ENCODE measurements at regions not wholly inside any gene's neighbourhood (a gene's known extent, or its start where the extent isn't known, plus 50 kb on each side); places are given as distances from the start of the nearest gene placed in this dataset.

DNA sequence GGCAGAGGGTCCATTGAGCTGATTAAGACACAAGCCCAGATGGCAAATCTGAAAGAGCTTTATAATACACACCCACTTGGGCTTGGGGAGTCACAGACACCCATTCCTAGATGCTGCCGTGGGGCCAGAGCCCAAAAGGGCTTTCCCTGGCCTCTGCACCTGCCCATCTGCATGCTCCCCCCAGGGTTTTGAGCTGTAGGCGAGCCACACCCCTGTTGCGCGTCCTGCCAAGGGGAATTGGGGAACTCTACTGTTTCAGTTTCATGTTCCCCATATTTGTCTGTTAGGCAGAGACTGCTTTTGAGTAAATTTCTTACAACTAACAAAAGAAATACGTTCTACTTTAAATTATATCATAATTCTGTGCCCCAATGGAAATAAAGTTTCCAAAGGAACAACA, 52.9 kb upstream of the FNDC1 start:
- H3K4me3 ChIP-seq (ENCODE audit: low read depth, low read length), result no peak overlapping the region
- ChIA-PET CTCF (interaction anchor here (1.6 to 5.7 kb wide), 3 partner anchors 12 to 75 kb away, joined by 4 to 37 read pairs (median 35); no protein-coding TSS in a partner anchor), POLR2A (no interaction called here)
- H3K9me3 ChIP-seq (ENCODE audit: control insufficient read depth, insufficient read depth, low read depth, low read length), result no peaks in the 10 kb centered on the region
- H3K4me1 ChIP-seq (ENCODE audit: control insufficient read depth, insufficient read depth, low read length), result no peaks in the 10 kb centered on the region
- H3K27ac ChIP-seq (ENCODE audit: extremely low read depth, low read depth, low read length), result no peak overlapping the region
- no peaks in the 10 kb centered on the region for H3K36me3 ChIP-seq (ENCODE audit: control insufficient read depth in 2 of 2, insufficient read depth in 1 of 2, low read length in 2 of 2)
- TF ChIP-seq ZNF239 (tag by site-specific recombination; IDR thresholded peaks at IDR 0.05) (no peak), GFI1B (tag by site-specific recombination; IDR thresholded peaks at IDR 0.05) (no peak), SP3 (tag by site-specific recombination; IDR thresholded peaks at IDR 0.05) (no peak), ZNF626 (tag by site-specific recombination; IDR thresholded peaks at IDR 0.05) (no peak), ZNF138 (tag by site-specific recombination; IDR thresholded peaks at IDR 0.05; ENCODE audit: borderline replicate concordance) (no peak), ZNF48 (tag by site-specific recombination; IDR thresholded peaks at IDR 0.05) (no peak), SP2 (tag by site-specific recombination; IDR thresholded peaks at IDR 0.05) (no peak), ZNF629 (tag by site-specific recombination; IDR thresholded peaks at IDR 0.05) (no peak)
- TF ChIP-seq, protein P1, sequence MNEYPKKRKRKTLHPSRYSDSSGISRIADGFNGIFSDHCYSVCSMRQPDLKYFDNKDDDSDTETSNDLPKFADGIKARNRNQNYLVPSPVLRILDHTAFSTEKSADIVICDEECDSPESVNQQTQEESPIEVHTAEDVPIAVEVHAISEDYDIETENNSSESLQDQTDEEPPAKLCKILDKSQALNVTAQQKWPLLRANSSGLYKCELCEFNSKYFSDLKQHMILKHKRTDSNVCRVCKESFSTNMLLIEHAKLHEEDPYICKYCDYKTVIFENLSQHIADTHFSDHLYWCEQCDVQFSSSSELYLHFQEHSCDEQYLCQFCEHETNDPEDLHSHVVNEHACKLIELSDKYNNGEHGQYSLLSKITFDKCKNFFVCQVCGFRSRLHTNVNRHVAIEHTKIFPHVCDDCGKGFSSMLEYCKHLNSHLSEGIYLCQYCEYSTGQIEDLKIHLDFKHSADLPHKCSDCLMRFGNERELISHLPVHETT (tag by site-specific recombination; IDR thresholded peaks at IDR 0.05), result no peak

GRCh38 chr6:159114569-159114968, 54.6 kb upstream of the FNDC1 start:
- Histone ChIP-seq H3K27ac (ENCODE audit: extremely low read depth, low read depth, low read length) (no peak overlapping the region), H3K4me3 (ENCODE audit: low read depth, low read length) (no peak overlapping the region), H3K36me3 (ENCODE audit: control insufficient read depth in 2 of 2, insufficient read depth in 1 of 2, low read length in 2 of 2) (no peaks in the 10 kb centered on the region), H3K9me3 (ENCODE audit: control insufficient read depth, insufficient read depth, low read depth, low read length) (no peaks in the 10 kb centered on the region), H3K4me1 (ENCODE audit: control insufficient read depth, insufficient read depth, low read length) (no peaks in the 10 kb centered on the region)
- TF ChIP-seq ZNF121 (tag by site-specific recombination; IDR thresholded peaks at IDR 0.05), result no peak
- TF ChIP-seq ZNF280D (tag by site-specific recombination; IDR thresholded peaks at IDR 0.05), result no peak
- TF ChIP-seq KLF1 (tag by site-specific recombination; IDR thresholded peaks at IDR 0.05), result no peak
- no peak for TF ChIP-seq ZBTB26 (tag by site-specific recombination; optimal IDR thresholded peaks at IDR 0.05)
- no peak for TF ChIP-seq ZNF776 (tag by site-specific recombination; IDR thresholded peaks at IDR 0.05; ENCODE audit: borderline replicate concordance)
- TF ChIP-seq, protein P2, sequence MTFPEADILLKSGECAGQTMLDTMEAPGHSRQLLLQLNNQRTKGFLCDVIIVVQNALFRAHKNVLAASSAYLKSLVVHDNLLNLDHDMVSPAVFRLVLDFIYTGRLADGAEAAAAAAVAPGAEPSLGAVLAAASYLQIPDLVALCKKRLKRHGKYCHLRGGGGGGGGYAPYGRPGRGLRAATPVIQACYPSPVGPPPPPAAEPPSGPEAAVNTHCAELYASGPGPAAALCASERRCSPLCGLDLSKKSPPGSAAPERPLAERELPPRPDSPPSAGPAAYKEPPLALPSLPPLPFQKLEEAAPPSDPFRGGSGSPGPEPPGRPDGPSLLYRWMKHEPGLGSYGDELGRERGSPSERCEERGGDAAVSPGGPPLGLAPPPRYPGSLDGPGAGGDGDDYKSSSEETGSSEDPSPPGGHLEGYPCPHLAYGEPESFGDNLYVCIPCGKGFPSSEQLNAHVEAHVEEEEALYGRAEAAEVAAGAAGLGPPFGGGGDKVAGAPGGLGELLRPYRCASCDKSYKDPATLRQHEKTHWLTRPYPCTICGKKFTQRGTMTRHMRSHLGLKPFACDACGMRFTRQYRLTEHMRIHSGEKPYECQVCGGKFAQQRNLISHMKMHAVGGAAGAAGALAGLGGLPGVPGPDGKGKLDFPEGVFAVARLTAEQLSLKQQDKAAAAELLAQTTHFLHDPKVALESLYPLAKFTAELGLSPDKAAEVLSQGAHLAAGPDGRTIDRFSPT (tag by site-specific recombination; IDR thresholded peaks at IDR 0.05), result no peak
- no peak for TF ChIP-seq ZNF626 (tag by site-specific recombination; IDR thresholded peaks at IDR 0.05)
- TF ChIP-seq OVOL3 (tag by site-specific recombination; IDR thresholded peaks at IDR 0.05), result no peak
- TF ChIP-seq, protein P3, sequence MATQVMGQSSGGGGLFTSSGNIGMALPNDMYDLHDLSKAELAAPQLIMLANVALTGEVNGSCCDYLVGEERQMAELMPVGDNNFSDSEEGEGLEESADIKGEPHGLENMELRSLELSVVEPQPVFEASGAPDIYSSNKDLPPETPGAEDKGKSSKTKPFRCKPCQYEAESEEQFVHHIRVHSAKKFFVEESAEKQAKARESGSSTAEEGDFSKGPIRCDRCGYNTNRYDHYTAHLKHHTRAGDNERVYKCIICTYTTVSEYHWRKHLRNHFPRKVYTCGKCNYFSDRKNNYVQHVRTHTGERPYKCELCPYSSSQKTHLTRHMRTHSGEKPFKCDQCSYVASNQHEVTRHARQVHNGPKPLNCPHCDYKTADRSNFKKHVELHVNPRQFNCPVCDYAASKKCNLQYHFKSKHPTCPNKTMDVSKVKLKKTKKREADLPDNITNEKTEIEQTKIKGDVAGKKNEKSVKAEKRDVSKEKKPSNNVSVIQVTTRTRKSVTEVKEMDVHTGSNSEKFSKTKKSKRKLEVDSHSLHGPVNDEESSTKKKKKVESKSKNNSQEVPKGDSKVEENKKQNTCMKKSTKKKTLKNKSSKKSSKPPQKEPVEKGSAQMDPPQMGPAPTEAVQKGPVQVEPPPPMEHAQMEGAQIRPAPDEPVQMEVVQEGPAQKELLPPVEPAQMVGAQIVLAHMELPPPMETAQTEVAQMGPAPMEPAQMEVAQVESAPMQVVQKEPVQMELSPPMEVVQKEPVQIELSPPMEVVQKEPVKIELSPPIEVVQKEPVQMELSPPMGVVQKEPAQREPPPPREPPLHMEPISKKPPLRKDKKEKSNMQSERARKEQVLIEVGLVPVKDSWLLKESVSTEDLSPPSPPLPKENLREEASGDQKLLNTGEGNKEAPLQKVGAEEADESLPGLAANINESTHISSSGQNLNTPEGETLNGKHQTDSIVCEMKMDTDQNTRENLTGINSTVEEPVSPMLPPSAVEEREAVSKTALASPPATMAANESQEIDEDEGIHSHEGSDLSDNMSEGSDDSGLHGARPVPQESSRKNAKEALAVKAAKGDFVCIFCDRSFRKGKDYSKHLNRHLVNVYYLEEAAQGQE (tag by site-specific recombination; IDR thresholded peaks at IDR 0.05), result no peak
- no peak for TF ChIP-seq ZNF157 (tag by site-specific recombination; IDR thresholded peaks at IDR 0.05)
- TF ChIP-seq MYNN (tag by site-specific recombination; IDR thresholded peaks at IDR 0.05; ENCODE audit: borderline replicate concordance), result no peak
- TF ChIP-seq MEIS1 (CRISPR knock-in tag; IDR thresholded peaks at IDR 0.05; ENCODE audit: borderline replicate concordance), result no peak
- no peak for TF ChIP-seq ZNF664 (tag by site-specific recombination; IDR thresholded peaks at IDR 0.05)
- TF ChIP-seq KLF17 (tag by site-specific recombination; IDR thresholded peaks at IDR 0.05), result no peak
- no peak for TF ChIP-seq ZNF132 (tag by site-specific recombination; IDR thresholded peaks at IDR 0.05; ENCODE audit: borderline replicate concordance)
- ChIA-PET CTCF (interaction anchor here (5.6 to 5.7 kb wide), 2 partner anchors 11 to 20 kb away, joined by 35 to 37 read pairs; no protein-coding TSS in a partner anchor), POLR2A (no interaction called here)

All from HEK293 (cell line).